ENCODE measurements at regions not wholly inside any gene's neighbourhood (a gene's known extent, or its start where the extent isn't known, plus 50 kb on each side); places are given as distances from the start of the nearest gene placed in this dataset.

- TF ChIP-seq CTCF (conservative IDR thresholded peaks at IDR 0.05; ENCODE audit: low read depth, low read length) (no peak), EZH2 (IDR thresholded peaks at IDR 0.05; ENCODE audit: borderline replicate concordance, low read depth, low read length, poor library complexity, severe bottlenecking) (no peak)
Measured at GRCh38 chr18:43949291-43949690, 672.0 kb upstream of the SYT4 start.

Data from A673 (cell line).